HUDEP-2 (cell line): ENCODE measurements at regions not wholly inside any gene's neighbourhood (a gene's known extent, or its start where the extent isn't known, plus 50 kb on each side); places are given as distances from the start of the nearest gene placed in this dataset.
A peak's percentile ranks its signal among the peaks of the same experiment; 100 is the strongest.
"Not testable (repeated sequence)": the region's sequence is repeated elsewhere in the genome, so short reads cannot be mapped to it uniquely, and the experiment has no call there.

ENCODE experiments used
- DNase-seq, 76 experiments: peaks; one replicate each; lab custom pipeline; 2025; ENCODE audit not compliant: unreplicated experiment in 76 of 76; lab: John Stamatoyannopoulos, UW

DNA sequence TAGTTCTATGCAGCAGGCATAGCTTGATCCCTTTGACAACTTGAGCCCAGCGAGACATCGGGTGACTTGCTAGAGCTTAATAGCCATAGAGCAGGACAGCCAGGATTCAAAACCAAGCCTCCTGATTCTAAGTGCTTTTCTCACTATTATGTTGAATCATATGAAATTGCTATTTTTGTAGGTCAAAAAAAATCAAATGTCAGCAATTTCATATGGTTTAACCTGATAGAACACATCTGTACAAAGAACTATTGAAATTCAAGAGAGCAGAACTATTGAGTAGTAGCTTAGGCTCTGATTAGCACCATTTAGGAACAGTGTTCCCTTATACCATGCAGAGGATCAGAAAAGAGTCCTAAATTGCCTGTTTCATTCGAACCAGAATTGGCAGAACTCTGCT, 132.0 kb downstream of the EMP1 start:
- no peak for DNase-seq

GRCh38 chr12:13326076-13326475, 129.6 kb downstream of the EMP1 start:
- no peak for DNase-seq

DNA sequence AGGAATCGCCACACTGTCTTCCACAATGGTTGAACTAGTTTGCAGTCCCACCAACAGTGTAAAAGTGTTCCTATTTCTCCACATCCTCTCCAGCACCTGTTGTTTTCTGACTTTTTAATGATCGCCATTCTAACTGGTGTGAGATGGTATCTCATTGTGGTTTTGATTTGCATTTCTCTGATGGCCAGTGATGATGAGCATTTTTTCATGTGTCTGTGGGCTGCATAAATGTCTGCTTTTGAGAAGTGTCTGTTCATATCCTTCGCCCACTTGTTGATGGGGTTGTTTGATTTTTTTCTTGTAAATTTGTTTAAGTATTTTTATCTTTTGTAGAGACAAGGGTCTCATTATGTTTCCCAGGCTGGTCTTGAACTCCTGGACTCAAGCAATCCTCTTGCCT, 128.5 kb downstream of the EMP1 start:
- not testable (repeated sequence) for DNase-seq

DNA sequence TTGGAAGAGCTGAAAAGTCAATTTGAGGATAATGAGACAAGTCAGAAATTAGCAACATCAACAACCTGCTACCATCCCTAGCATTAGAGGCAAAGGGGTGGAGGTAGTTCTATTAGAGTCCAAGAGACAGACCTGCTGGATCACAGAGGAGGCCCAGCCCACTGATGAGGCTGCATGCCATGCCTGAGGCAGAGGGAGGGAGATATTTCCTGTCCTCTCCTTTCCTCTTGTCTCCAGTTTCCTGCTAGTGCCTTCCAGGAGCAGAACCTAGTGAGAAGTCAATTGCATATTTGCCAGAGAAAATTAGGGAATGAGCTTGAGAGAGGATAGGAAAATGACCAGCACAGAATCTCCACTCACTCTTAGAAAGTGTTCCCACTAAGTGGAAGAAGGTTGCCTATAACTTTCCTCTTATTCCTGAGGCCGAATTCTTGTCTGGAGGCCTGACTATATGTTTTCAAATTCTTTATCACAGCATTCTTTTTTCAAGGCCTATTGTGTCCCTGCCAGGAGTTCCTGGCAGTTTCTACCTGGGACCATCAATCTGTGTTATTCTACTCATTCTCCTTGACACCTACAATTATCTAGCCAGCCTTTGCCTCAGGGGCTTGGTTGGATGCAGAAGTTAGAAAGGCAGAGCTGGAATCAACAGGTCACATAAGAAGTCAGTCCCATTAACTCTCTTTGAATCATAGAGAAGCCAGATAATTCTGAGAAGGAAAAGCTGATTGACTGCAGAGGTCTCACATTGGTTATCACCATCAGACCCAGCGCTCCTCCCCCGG, 121.9 kb downstream of the EMP1 start:
- no peak for DNase-seq

GRCh38 chr12:13316587-13317246, 120.2 kb downstream of the EMP1 start:
- peak in 9 of 76 experiments; percentile 0 to 26 (median 12) for DNase-seq

GRCh38 chr12:13313886-13314285, 117.4 kb downstream of the EMP1 start:
- no peak for DNase-seq

- DNase-seq = no peak
Measured at GRCh38 chr12:13311551-13311950, 115.0 kb downstream of the EMP1 start.

- no peak for DNase-seq
Measured at GRCh38 chr12:13307143-13307816, 110.8 kb downstream of the EMP1 start.

GRCh38 chr12:13304924-13305323, 108.4 kb downstream of the EMP1 start:
- no peak for DNase-seq

GRCh38 chr12:13299457-13299856, 102.9 kb downstream of the EMP1 start:
- no peak for DNase-seq

DNA sequence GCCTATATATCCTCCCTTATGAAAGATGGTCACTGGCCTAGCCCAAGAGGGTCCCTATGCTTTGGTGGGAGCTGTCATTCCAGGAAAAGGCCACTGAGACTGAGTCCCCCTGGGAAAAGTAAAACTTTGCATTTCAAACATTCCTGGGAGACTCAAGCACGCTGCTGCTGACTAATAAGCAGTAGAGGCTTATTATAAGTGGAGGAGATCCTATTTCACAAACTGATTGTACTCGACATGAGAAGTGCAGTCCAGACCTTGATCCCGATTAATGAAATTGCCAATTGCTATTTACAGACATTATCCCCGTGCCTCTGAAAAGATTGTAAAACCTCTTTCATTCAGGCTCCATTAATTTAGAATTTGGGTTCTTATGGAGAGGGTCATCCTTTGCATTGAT, 96.6 kb downstream of the EMP1 start:
- DNase-seq = no peak

DNA sequence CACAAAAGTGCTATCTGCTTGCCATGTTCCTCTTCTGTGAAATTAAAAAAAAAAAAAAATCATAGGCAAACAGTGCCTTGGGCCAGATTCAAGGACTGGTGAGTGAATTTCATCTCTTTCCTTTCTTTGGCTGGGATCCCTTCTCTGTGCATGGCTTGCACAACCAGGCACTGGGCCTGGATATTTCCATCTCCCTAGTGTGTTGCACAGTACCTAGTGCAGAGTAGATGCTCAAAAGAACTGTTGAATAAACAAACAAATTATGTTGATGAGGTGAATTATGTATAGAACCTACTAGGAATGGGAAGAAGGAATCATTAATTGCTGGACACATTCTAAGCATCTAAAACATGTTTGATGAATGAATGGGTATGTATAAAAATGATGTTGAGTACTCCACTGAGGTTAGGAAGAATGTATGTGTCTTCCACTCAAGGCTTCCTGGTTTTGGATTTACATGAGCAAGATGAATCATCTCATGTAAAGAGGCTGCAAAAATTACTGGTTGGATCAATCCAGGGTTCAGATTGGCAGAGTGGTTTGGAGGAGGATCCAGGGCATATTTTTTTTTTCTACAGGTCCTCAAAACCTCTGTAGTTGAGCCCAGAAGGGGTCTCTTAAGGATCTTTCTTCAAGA, 93.2 kb downstream of the EMP1 start:
- no peak for DNase-seq

- no peak for DNase-seq
Measured at GRCh38 chr12:13288937-13289652, 92.6 kb downstream of the EMP1 start.

GRCh38 chr12:13288501-13288900, 92.0 kb downstream of the EMP1 start:
- peak in 18 of 76 experiments; percentile 1 to 47 (median 18) for DNase-seq

DNA sequence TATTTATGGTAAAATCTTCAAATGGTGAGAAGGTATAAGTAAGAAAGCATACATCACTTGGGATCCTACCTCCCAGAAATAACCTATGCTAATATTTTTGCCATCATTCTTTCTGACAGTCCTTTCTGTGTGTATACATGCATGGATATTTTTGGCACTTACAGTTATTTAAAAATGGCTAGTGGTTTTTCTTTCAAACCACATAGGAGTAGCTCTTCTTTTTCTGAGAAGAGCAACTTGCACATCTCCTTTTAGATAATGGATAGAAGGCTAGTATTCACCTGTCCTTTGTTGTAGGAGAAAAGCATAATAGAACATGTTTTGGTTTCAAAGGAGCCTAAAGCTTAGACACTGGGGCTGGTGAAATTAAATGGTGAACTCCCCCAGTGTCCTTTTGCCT, 87.3 kb downstream of the EMP1 start:
- DNase-seq = no peak

DNA sequence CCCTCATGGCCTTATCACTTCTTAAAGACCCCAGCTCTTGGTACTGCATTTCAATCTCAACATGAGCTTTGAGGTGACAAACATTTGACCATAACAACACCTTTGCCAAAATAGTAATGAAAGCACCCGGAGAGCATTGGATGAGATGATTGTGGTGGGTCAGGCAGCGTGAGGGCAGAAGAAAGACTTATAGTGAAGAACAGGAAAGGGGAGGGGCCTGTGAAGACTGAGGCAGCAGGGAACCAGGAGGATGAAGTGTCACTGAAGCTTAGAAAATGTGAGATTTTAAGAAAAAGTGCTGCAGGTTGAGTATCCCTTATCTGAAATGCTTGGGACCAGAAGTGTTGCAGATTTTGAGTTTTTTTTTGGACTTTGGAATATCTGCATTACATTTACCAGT, 86.3 kb downstream of the EMP1 start:
- DNase-seq = no peak

DNA sequence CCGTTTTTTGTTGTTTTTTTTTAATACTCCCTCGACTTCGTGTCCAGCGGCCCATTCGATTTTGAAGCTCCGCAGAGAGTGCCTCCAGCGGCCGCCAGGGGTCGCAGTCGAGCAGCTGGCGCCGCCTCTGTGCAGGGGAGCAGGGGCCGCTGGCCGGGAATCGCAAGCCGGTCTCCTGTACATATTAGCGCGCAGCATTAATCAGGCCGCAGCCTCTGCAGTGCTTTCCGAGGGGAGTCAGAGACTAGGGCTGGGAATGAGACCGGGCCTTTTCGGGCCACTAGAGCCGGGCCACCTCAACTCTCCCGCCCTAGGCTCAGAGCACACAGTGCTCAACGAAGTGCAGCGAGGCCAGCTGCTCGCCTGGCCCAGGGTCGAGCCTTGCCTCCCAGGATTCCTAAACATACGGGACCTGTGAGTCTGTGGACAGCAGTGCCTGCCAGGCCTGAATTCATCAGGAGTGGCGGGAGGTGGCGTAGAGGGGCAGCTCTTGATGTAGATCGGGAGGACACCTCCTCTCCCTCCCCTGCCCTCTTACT, 81.8 kb downstream of the EMP1 start:
- peak in 49 of 76 experiments; percentile 0 to 59 (median 24) for DNase-seq

- no peak for DNase-seq
Measured at GRCh38 chr12:13277293-13277692, 80.8 kb downstream of the EMP1 start.

GRCh38 chr12:13275241-13276085, 78.9 kb downstream of the EMP1 start:
- DNase-seq = no peak
